HUDEP-2 (cell line): ENCODE measurements at regions not wholly inside any gene's neighbourhood (a gene's known extent, or its start where the extent isn't known, plus 50 kb on each side); places are given as distances from the start of the nearest gene placed in this dataset.
"Not testable (repeated sequence)": the region's sequence is repeated elsewhere in the genome, so short reads cannot be mapped to it uniquely, and the experiment has no call there.

Experiments used
- DNase-seq, 76 experiments: peaks; one replicate each; lab custom pipeline; 2025; ENCODE audit not compliant: unreplicated experiment in 76 of 76; lab: John Stamatoyannopoulos, UW

GRCh38 chr4:38406243-38406642 lies 257.8 kb upstream of the KLF3 start:
- DNase-seq, result no peak

GRCh38 chr4:38409852-38410251 lies 254.1 kb upstream of the KLF3 start:
- no peak for DNase-seq

- no peak for DNase-seq
Observed at GRCh38 chr4:38411092-38411491, 252.9 kb upstream of the KLF3 start.

- DNase-seq, result no peak
Observed at GRCh38 chr4:38411981-38412536, 251.9 kb upstream of the KLF3 start.

GRCh38 chr4:38413524-38414341 lies 250.3 kb upstream of the KLF3 start:
- DNase-seq, result no peak

GRCh38 chr4:38414410-38414809 lies 249.6 kb upstream of the KLF3 start:
- no peak for DNase-seq

GRCh38 chr4:38415682-38416081 lies 248.3 kb upstream of the KLF3 start:
- DNase-seq, result no peak

GRCh38 chr4:38416450-38417014 lies 247.5 kb upstream of the KLF3 start:
- no peak for DNase-seq

- not testable (repeated sequence) for DNase-seq
Observed at GRCh38 chr4:38420254-38420653, 243.7 kb upstream of the KLF3 start.

- DNase-seq, result no peak
Observed at GRCh38 chr4:38422850-38423249, 241.1 kb upstream of the KLF3 start.

- DNase-seq, result no peak
Observed at GRCh38 chr4:38424151-38424871, 239.7 kb upstream of the KLF3 start.

GRCh38 chr4:38426532-38426931 lies 237.5 kb upstream of the KLF3 start:
- DNase-seq, result no peak

- DNase-seq, result no peak
Observed at GRCh38 chr4:38430841-38431240, 233.2 kb upstream of the KLF3 start.

- no peak for DNase-seq
Observed at GRCh38 chr4:38442073-38442788, 221.8 kb upstream of the KLF3 start.

GRCh38 chr4:38449506-38450174 lies 214.4 kb upstream of the KLF3 start:
- DNase-seq, result no peak

GRCh38 chr4:38452009-38452408 lies 212.0 kb upstream of the KLF3 start:
- no peak for DNase-seq

GRCh38 chr4:38452542-38452941 lies 211.5 kb upstream of the KLF3 start:
- DNase-seq, result no peak

GRCh38 chr4:38453253-38453881 lies 210.6 kb upstream of the KLF3 start:
- no peak for DNase-seq

GRCh38 chr4:38454284-38454683 lies 209.7 kb upstream of the KLF3 start:
- no peak for DNase-seq
